IPS DF 4.7 (cell line): ENCODE measurements at regions not wholly inside any gene's neighbourhood (a gene's known extent, or its start where the extent isn't known, plus 50 kb on each side); places are given as distances from the start of the nearest gene placed in this dataset.

Source experiments
- DNase-seq: peaks from one replicate; pipeline ENCODE4 v3.0.0-alpha.2; 2013; ENCODE audit warnings: low spot score; ENCODE audit errors: extremely low read depth

GRCh38 chr4:164482092-164482404 lies 271.9 kb upstream of the SMIM31 start:
- no peak for DNase-seq

DNA sequence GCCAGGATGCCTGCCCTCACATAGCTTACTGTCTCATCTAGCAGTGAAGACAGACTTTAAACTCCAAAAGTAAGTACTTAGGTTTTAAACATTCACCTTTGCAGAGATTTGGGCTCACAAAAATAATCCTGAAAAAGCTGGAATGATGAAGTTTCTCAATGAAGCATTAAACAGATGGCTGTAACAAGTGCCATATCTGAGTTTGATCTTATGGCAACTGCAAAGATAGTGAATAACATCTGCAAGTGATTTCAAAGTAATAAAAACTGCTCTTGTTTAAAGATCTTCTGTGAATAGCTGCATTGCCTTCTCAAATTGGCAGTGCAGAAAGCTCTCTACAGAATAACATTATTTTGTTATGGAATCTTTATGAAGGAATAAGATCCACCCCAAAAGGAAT lies 271.2 kb upstream of the SMIM31 start:
- DNase-seq = no peak

GRCh38 chr4:164483711-164484110 lies 270.2 kb upstream of the SMIM31 start:
- DNase-seq = no peak

DNA sequence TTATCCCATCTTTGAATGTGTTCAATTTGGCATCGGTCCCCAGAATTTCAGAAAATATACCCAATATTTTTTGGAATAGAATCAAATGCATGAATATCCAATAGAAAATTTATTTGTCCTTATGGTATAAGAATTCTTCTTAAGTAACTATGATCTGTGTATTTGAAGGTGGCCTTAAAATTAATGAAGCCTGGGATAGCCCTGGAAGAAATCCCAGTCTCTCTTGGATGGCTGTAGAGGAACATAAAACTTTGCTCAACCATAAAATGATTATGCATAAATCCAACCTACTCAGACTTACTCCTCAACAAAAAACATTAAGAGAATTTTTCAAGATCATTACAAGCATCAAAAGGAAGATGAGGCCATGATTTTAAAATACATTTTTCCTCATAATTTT lies 269.4 kb upstream of the SMIM31 start:
- DNase-seq = no peak

GRCh38 chr4:164485136-164485535 lies 268.8 kb upstream of the SMIM31 start:
- no peak for DNase-seq

DNA sequence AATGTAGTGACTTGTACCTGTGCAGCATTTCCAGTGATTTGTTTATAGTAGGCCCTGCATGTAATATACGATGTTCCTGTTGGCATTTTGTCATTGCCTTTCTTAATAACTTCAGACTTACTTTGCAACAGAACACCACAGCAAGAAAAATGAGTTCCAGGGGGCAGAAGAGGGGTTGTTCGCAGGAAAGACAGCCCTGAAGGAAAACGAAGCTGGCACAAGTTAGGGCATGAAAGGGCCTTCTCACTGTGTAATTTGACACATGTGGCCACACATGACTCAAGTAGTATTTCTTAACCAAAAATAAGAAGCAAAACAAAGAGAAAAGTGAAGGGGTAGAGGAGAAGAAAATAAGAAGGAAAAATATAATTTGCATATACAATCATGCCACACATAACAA lies 265.8 kb upstream of the SMIM31 start:
- DNase-seq = no peak

GRCh38 chr4:164501074-164501473 lies 252.9 kb upstream of the SMIM31 start:
- DNase-seq = no peak

- DNase-seq = no peak
These were observed 250.1 kb upstream of the SMIM31 start for GRCh38 chr4:164503874-164504273.

DNA sequence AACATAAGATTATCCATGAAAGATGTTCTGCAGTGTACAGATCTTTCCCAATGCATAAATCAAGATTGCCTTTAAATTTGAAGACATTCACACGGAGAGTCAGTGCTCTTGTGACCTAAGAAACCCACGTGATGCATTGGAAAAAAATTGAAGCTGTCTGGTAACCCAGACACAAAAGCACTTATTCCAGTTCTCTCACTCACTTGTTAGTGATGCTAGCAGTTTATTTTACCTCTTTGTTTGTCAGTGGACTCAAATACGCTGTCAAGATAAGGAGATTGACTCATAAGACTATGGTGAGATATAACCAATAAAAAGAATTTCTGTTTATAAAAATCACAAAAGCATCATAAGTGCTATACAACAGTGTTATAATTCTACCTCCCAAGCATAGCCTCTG lies 245.8 kb upstream of the SMIM31 start:
- no peak for DNase-seq

GRCh38 chr4:164508771-164509170 lies 245.2 kb upstream of the SMIM31 start:
- no peak for DNase-seq

DNA sequence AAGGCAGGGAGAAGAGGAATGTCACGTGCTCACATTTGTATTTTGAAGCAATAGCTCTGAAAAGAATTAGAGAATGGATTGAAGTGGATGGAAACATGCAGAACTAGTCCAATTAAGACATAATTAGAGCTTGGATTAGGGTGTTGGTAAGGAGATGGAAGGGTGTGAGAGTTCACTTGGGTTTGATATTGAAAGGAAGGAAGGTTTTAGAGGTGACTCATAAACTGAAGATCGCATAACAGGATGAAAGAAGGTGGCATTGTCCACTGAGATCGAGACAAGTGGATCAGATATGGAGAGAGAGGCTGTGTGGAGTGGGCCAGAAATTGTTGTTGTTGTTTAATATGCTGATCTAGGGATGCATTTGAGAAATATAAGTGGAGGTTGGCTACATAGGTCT lies 244.0 kb upstream of the SMIM31 start:
- DNase-seq = no peak

- no peak for DNase-seq
These were observed 241.8 kb upstream of the SMIM31 start for GRCh38 chr4:164512124-164512523.

GRCh38 chr4:164514765-164515164 lies 239.2 kb upstream of the SMIM31 start:
- DNase-seq = no peak

- DNase-seq = no peak
These were observed 229.1 kb upstream of the SMIM31 start for GRCh38 chr4:164524789-164525188.

GRCh38 chr4:164526933-164527583 lies 226.9 kb upstream of the SMIM31 start:
- DNase-seq = no peak

GRCh38 chr4:164529058-164529457 lies 224.9 kb upstream of the SMIM31 start:
- DNase-seq = no peak

DNA sequence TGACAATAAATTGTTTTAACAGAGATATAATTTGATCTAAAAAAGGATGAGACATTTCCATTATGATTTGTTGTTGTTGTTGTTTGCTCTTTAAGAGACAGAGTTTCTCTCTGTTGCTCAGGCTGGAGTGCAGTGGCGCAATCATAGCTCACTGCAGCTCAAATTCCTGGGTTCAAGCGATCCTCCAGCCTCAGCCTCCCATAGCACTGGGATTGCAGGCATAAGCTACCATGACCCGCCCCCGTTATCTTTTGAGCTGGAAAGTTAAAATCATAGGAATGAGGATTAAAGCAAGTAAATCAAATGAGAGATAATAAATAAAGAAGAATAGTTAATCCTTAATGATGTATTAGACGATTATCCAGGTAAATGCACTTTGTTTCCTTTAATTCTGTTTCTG lies 224.4 kb upstream of the SMIM31 start:
- DNase-seq = no peak

DNA sequence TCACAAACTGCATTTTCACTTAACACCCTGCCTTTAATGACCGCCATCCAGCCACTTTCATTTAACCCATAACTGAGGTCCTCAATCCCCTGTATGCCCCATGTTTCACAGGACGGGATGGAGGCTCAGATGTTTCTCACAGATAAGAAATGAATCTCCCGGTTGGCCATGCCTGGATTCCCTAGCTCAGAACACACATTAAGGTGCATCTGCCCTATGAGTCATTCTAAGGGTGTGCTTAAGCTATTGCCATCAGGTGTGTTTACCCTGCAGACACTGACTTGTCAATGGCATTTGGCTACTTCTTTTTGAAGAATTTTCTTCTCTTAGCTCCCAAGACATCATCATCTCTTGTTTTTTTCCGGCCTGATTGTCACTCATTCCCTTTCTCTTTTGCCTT lies 222.6 kb upstream of the SMIM31 start:
- no peak for DNase-seq

- no peak for DNase-seq
These were observed 217.1 kb upstream of the SMIM31 start for GRCh38 chr4:164536814-164537213.

DNA sequence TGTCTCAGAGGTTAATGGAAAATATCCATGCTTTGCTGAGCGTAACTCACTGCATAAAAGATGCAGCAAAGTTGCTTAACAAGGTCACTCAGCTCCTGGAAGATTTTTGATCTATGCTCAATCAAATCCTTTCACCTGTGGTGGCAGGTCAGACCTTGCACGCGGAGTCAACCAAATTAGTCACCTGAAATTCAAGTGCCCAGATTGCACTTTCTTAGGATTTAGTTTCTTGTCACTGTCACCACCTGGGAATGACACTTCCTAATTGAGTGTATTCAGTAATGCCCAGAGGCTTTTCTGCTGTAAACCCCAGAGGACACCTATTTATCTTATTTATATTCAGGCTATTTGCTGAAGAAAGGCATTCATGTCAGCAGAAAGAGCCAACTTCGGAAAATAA lies 215.8 kb upstream of the SMIM31 start:
- no peak for DNase-seq

DNA sequence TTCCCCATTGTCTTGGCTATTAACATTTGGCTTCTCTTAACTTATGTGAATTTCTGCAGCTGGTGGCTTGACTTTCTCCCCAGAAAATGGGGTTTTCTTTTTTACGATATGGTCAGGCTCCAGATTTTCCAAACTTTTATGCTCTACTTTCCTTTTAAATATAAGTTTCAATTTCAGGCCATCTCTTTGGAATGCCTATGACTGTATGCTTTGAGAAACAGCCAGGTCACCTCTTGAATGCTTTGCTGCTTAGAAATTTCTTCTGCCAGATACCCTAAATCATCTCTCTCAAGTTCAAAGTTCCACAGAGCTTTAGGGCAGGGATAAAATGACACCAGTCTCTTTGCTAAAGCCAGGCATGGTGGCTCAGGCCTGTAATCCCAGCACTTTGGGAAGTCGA lies 212.9 kb upstream of the SMIM31 start:
- no peak for DNase-seq

- no peak for DNase-seq
These were observed 211.5 kb upstream of the SMIM31 start for GRCh38 chr4:164542431-164542830.

GRCh38 chr4:164550989-164551712 lies 202.8 kb upstream of the SMIM31 start:
- no peak for DNase-seq

DNA sequence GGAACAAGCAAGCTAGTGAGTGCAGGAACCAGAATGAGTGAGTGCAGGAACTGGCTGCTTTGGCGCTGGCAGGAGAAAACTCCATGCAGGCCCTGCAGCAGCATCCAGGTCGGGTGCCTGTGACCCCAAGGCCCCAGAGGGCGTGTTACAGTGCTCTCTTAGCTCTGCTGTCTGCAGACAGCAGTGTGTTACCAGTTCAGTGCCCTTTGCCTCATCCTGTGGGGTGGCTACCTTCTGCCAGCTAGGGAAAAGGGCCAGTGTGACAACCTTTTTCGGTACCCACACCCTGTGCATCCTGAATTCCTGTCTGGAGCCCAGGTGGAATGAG lies 202.3 kb upstream of the SMIM31 start:
- no peak for DNase-seq
